ENCODE measurements at regions not wholly inside any gene's neighbourhood (a gene's known extent, or its start where the extent isn't known, plus 50 kb on each side); places are given as distances from the start of the nearest gene placed in this dataset.

- H3K9me3 ChIP-seq, result no peaks in the 10 kb centered on the region
- WGBS, 2 donors, result 62 to 72% methylated on average over 7 of the region's 7 CpGs
- no peaks in the 10 kb centered on the region for H3K27me3 ChIP-seq
- no peaks in the 10 kb centered on the region for H3K4me1 ChIP-seq
- intact Hi-C loops (cut with DNase I; ENCODE audit: low total_unique reads), result no loop called here
- DNase-seq, result no peak
- no peak overlapping the region for H3K4me3 ChIP-seq
- no peaks in the 10 kb centered on the region for H3K36me3 ChIP-seq (ENCODE audit: low read depth, missing control alignments)
- no peak for TF ChIP-seq POLR2A (IDR thresholded peaks at IDR 0.05)
- TF ChIP-seq, protein P1, sequence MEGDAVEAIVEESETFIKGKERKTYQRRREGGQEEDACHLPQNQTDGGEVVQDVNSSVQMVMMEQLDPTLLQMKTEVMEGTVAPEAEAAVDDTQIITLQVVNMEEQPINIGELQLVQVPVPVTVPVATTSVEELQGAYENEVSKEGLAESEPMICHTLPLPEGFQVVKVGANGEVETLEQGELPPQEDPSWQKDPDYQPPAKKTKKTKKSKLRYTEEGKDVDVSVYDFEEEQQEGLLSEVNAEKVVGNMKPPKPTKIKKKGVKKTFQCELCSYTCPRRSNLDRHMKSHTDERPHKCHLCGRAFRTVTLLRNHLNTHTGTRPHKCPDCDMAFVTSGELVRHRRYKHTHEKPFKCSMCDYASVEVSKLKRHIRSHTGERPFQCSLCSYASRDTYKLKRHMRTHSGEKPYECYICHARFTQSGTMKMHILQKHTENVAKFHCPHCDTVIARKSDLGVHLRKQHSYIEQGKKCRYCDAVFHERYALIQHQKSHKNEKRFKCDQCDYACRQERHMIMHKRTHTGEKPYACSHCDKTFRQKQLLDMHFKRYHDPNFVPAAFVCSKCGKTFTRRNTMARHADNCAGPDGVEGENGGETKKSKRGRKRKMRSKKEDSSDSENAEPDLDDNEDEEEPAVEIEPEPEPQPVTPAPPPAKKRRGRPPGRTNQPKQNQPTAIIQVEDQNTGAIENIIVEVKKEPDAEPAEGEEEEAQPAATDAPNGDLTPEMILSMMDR (IDR thresholded peaks at IDR 0.05), result no peak
- H3K27ac ChIP-seq, result no peak overlapping the region
These were observed 234.6 kb downstream of the HAUS1 start for GRCh38 chr18:46338766-46339165.

- 87 to 88% methylated on average over 7 of the region's 7 CpGs for WGBS, 2 donors
- no peaks in the 10 kb centered on the region for H3K27me3 ChIP-seq
- no peaks in the 10 kb centered on the region for H3K9me3 ChIP-seq
- H3K36me3 ChIP-seq (ENCODE audit: low read depth, missing control alignments), result no peaks in the 10 kb centered on the region
- no peak overlapping the region for H3K27ac ChIP-seq
- DNase-seq, result no peak
- TF ChIP-seq, protein P1 (IDR thresholded peaks at IDR 0.05), result no peak
- no peak for TF ChIP-seq POLR2A (IDR thresholded peaks at IDR 0.05)
- no peaks in the 10 kb centered on the region for H3K4me1 ChIP-seq
- no peak overlapping the region for H3K4me3 ChIP-seq
- intact Hi-C loops (cut with DNase I; ENCODE audit: low total_unique reads), result no loop called here
These were observed 236.5 kb downstream of the HAUS1 start for GRCh38 chr18:46340716-46341115.

GRCh38 chr18:46341986-46342525, 237.9 kb downstream of the HAUS1 start:
- Histone ChIP-seq H3K27me3 (no peaks in the 10 kb centered on the region), H3K4me1 (no peaks in the 10 kb centered on the region), H3K36me3 (ENCODE audit: low read depth, missing control alignments) (no peaks in the 10 kb centered on the region), H3K27ac (no peak overlapping the region), H3K4me3 (no peak overlapping the region), H3K9me3 (no peaks in the 10 kb centered on the region)
- TF ChIP-seq POLR2A (IDR thresholded peaks at IDR 0.05), result no peak
- TF ChIP-seq, protein P1 (IDR thresholded peaks at IDR 0.05), result no peak
- WGBS, 2 donors, result 84 to 91% methylated on average over 6 of the region's 6 CpGs
- intact Hi-C loops (cut with DNase I; ENCODE audit: low total_unique reads), result no loop called here
- no peak for DNase-seq

GRCh38 chr18:46343456-46343855, 239.3 kb downstream of the HAUS1 start:
- TF ChIP-seq POLR2A (IDR thresholded peaks at IDR 0.05), result no peak
- TF ChIP-seq, protein P1 (IDR thresholded peaks at IDR 0.05), result no peak
- Histone ChIP-seq H3K4me1 (no peaks in the 10 kb centered on the region), H3K4me3 (no peak overlapping the region), H3K27ac (no peak overlapping the region), H3K36me3 (ENCODE audit: low read depth, missing control alignments) (no peaks in the 10 kb centered on the region), H3K27me3 (no peaks in the 10 kb centered on the region), H3K9me3 (no peaks in the 10 kb centered on the region)
- WGBS, 2 donors, result 85 to 89% methylated on average over 7 of the region's 7 CpGs
- no peak for DNase-seq
- intact Hi-C loops (cut with DNase I; ENCODE audit: low total_unique reads), result no loop called here

DNA sequence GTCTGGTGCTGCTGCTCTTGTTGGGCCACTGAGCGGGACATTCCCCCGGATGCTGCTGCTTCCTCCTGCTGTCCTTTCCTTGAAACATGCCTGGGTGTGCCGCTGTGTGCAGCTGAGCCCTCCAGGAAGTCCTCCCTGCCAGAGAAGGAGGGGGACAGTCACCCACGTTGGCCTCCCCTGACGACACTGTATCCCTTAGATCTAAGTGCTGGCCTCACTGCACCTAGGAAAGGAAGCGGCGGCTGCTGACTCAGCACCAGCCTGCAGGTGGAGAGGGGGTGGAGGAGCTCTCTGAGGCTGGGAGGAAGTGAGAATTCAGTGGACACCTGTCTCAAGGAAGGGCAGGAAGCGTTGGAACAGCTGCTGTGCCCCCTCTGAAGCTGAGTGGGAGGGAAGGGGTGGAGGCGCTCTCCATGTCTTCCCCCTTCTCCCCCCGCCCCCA, 239.8 kb downstream of the HAUS1 start:
- no peak for DNase-seq
- H3K4me3 ChIP-seq, result no peak overlapping the region
- no peaks in the 10 kb centered on the region for H3K4me1 ChIP-seq
- H3K9me3 ChIP-seq, result no peaks in the 10 kb centered on the region
- intact Hi-C loops (cut with DNase I; ENCODE audit: low total_unique reads), result no loop called here
- H3K27me3 ChIP-seq, result no peaks in the 10 kb centered on the region
- WGBS, 2 donors, result 43 to 71% methylated on average over 9 to 10 of the region's 10 CpGs
- H3K27ac ChIP-seq, result no peak overlapping the region
- TF ChIP-seq POLR2A (IDR thresholded peaks at IDR 0.05), result no peak
- TF ChIP-seq, protein P1 (IDR thresholded peaks at IDR 0.05), result no peak
- no peaks in the 10 kb centered on the region for H3K36me3 ChIP-seq (ENCODE audit: low read depth, missing control alignments)
